Fibroblast of mammary gland (primary cell): ENCODE measurements at regions not wholly inside any gene's neighbourhood (a gene's known extent, or its start where the extent isn't known, plus 50 kb on each side); places are given as distances from the start of the nearest gene placed in this dataset.

Source experiments
- DNase-seq: peaks from one replicate; pipeline ENCODE4 v3.0.0-alpha.2; 2010; ENCODE audit warnings: low read depth
- H3K4me3 ChIP-seq: 2 replicates; pipeline ENCODE4 v1.5.1; 2011; ENCODE audit warnings: low read depth, mild to moderate bottlenecking, low read length, moderate library complexity; ENCODE audit not compliant: control insufficient read depth
- TF ChIP-seq, protein P1 (sequence below): conservative IDR thresholded peaks from 2 replicates; pipeline ENCODE4 v1.5.1; 2011; ENCODE audit warnings: low read depth, low read length, inconsistent platforms; ENCODE audit not compliant: control insufficient read depth, insufficient read depth

DNA sequence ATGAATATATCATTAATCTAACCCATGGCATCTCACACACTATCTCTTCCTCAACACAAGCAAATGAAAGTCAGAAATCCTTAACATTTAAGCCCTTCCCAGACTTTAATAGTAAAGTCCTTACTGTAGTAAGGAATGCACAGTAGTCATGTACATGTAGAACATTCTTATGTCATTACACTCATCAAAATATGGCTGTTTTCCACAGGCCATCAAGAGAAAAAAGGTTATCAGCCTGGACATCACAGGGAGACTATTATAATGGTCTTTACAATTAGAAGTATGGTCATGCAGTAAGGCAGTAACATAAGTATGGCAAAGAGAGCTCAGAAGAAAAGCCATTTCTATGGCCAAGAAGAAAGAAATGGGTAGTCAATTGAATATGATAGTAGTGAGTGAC, 121.2 kb downstream of the SLC6A15 start:
- H3K4me3 ChIP-seq = no peak overlapping the region
- DNase-seq = no peak
- TF ChIP-seq, protein P1, sequence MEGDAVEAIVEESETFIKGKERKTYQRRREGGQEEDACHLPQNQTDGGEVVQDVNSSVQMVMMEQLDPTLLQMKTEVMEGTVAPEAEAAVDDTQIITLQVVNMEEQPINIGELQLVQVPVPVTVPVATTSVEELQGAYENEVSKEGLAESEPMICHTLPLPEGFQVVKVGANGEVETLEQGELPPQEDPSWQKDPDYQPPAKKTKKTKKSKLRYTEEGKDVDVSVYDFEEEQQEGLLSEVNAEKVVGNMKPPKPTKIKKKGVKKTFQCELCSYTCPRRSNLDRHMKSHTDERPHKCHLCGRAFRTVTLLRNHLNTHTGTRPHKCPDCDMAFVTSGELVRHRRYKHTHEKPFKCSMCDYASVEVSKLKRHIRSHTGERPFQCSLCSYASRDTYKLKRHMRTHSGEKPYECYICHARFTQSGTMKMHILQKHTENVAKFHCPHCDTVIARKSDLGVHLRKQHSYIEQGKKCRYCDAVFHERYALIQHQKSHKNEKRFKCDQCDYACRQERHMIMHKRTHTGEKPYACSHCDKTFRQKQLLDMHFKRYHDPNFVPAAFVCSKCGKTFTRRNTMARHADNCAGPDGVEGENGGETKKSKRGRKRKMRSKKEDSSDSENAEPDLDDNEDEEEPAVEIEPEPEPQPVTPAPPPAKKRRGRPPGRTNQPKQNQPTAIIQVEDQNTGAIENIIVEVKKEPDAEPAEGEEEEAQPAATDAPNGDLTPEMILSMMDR = no peak

DNA sequence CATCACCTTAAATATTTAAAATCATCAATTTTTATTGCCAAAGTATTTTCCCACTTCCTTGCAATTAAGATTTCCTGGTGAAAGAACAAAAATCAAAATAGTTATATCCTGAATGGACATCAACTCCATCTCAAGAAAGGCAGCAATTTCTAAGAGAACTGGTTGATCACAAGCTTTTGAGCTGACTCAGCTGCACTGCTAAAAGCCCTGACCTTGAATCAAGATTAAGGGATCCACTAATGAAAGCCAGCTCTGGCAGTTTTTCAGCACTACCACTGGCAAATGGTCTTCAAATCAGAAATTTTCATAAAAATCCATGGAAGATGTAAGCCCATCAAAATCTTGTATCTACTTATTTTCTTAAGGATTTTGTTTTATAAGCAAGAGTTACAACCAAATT, 123.4 kb downstream of the SLC6A15 start:
- no peak overlapping the region for H3K4me3 ChIP-seq
- no peak for DNase-seq
- TF ChIP-seq, protein P1 = no peak

DNA sequence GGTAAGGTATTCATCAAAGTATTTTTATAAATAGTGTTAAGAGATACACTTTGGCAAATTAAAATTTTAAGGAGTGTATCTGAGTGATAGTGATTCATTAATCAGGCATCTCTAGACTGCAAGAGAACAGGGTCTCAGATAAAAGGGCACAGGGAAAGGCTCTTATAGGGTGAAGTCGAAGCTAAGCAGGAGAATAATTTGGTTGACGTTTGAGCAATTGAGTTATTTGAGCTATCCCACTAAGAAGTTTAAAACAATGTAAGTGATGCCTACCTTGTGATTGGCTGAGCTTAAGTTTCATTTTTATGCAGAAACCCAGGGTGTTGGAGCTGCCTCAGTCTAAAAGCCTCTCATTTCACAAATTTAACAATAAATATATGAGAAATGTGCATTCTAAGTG, 125.3 kb downstream of the SLC6A15 start:
- H3K4me3 ChIP-seq = no peak overlapping the region
- TF ChIP-seq, protein P1 = no peak
- no peak for DNase-seq

DNA sequence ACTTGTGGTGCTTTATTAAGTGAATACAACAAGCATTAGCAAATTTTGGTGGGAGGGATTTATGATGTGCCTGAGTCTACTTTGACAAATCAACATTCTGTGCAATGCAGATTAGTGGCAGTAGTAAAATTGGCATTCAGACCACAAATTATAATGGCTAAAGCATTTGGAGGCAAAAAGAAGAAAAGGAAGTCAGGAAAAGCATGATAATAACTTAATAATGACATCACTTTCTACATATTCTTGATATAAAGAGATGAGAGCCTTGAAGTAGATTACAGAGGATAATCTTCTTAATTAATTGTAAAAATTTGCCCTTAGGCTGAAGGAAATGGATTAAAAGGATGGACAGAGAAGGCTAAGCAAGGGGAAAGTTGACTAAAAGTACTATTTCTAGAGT, 126.0 kb downstream of the SLC6A15 start:
- DNase-seq = no peak
- TF ChIP-seq, protein P1 = no peak
- no peak overlapping the region for H3K4me3 ChIP-seq

DNA sequence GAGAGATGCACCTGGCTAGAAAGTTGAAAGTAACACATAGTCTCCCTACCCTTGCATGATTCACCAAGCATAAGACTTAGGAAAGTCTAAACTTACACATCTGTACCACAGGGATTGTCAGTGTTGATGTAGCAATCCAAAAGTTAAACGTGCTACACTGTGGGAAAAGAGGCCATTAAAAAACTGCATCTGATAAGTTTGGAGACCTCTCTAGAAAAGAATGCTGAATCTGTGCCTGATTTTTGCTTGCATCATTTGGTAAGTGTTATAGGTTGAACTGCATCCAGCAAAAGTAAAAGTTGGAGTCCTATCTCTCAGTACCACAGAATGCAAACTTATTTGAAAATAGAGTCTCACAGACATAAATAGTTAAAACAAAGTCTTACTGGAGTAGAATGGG, 126.6 kb downstream of the SLC6A15 start:
- H3K4me3 ChIP-seq = no peak overlapping the region
- TF ChIP-seq, protein P1 = no peak
- no peak for DNase-seq

DNA sequence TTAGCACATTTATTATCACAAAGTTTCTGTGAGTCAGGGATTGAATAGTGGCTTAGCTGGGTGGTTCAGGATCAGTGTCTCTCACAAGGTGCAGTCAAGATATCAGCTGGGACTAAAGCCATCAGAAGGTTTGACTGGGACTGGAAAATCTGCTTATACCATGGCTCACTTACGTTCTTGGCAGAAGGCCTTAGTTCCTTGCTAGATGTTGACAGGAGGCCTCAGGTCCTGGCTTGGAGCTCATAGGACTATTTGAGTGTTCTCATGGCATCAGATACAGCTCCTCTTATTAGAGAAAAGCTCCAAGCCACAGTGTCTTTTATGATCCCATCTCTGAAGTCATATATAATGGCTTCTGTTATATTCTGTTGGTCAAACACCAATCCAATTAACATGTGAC, 127.3 kb downstream of the SLC6A15 start:
- H3K4me3 ChIP-seq = no peak overlapping the region
- TF ChIP-seq, protein P1 = no peak
- DNase-seq = no peak

DNA sequence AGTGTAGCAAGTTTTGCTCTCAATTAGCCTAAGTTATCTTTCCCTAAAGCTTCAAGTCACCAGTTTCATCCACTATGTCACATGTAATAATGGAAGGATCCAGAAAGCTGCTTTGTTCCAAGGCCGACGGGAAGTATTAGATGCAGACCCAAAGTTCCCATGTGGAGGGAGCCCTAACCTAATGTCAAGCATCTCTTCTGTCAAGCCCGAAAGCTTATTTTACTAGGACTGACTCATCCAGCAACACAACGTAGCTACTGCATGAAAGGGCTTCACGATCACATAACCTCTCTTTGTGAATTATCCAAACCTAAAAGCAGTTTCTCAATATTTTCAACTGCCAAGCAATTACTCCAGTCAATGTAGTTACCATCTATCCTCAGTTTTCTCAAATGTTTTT, 133.4 kb downstream of the SLC6A15 start:
- TF ChIP-seq, protein P1 = no peak
- no peak overlapping the region for H3K4me3 ChIP-seq
- no peak for DNase-seq
